Vagina (tissue), 2 donors: ENCODE measurements at regions not wholly inside any gene's neighbourhood (a gene's known extent, or its start where the extent isn't known, plus 50 kb on each side); places are given as distances from the start of the nearest gene placed in this dataset.

Source experiments
- DNase-seq, 2 donors: peaks; one replicate each; pipeline ENCODE4 v3.0.0-alpha.2; 2017; ENCODE audit errors: extremely low spot score in 2 of 2
- H3K27ac ChIP-seq: fragments of 200-600 bp; sonication (generic); one replicate; pipeline ENCODE4 v1.5.1; 2019
- H3K27me3 ChIP-seq: fragments of 200-600 bp; sonication (generic); one replicate; pipeline ENCODE4 v1.5.1; 2019
- H3K36me3 ChIP-seq, 2 donors: fragments of 200-600 bp; sonication (generic); one replicate each; pipeline ENCODE4 v1.5.1; 2017 to 2019
- H3K4me1 ChIP-seq: fragments of 200-600 bp; sonication (generic); one replicate; pipeline ENCODE4 v1.5.1; 2019
- H3K4me3 ChIP-seq, 2 donors: fragments of 200-600 bp; sonication (generic); 1 replicate in 1 of 2; 2 replicates in 1 of 2; pipeline ENCODE4 v1.5.1; 2016 to 2019
- H3K9me3 ChIP-seq: fragments of 200-600 bp; sonication (generic); one replicate; pipeline ENCODE4 v1.5.1; 2019
- POLR2A ChIP-seq, 2 donors: fragments of 450-650 bp; IDR thresholded peaks; one replicate each; pipeline ENCODE4 v1.6.1; 2017; ENCODE audit warnings: antibody characterized with exemption in 2 of 2, mild to moderate bottlenecking in 2 of 2, moderate library complexity in 2 of 2
- POLR2AphosphoS5 ChIP-seq, 2 donors: sonication (generic); formaldehyde crosslinking; IDR thresholded peaks; one replicate each; pipeline ENCODE4 v1.9.0; 2017; ENCODE audit warnings: antibody characterized with exemption in 2 of 2, mild to moderate bottlenecking in 2 of 2, low read depth in 1 of 2; ENCODE audit not compliant: insufficient read depth in 1 of 2
- intact Hi-C: fragments of 100-400 bp; cut with DNase I; formaldehyde crosslinking; loops from one replicate; pipeline ENCODE4 v1.15.1; 2023
- TF ChIP-seq, protein P1 (sequence below), 3 experiments: fragments of 450-650 bp in 2 of 3; fragments of 200-600 bp in 1 of 3; sonication (generic) in 1 of 3; IDR thresholded peaks; one replicate each; pipeline ENCODE4 v1.5.1; 2017 to 2019; ENCODE audit warnings: antibody characterized with exemption in 3 of 3, mild to moderate bottlenecking in 2 of 3, moderate library complexity in 2 of 3

DNA sequence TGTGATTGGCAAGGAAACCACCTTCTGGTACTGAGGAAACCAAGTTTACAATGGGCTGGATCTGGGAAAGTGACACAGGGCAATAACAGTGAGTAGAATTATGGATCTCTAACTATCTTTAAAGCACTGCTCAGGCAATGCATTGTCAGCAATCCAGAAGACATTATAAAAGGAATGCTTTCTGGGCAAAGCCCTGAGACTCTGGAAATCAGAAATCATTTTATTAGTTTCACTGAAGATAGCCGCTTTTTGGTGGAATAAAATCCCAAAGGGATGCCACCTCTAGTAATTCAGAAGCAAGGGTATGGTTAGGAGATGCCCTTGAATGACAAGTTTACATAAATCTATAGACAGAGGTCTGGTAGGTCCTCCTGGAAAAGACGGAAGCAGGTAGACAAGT lies 211.1 kb downstream of the DMRT2 start:
- no peak overlapping the region for H3K27ac ChIP-seq
- H3K36me3 ChIP-seq, result no peaks in the 10 kb centered on the region
- intact Hi-C loops, result no loop called here
- no peak overlapping the region for H3K4me3 ChIP-seq
- H3K9me3 ChIP-seq, result no peaks in the 10 kb centered on the region
- no peak for DNase-seq
- TF ChIP-seq POLR2AphosphoS5 (IDR thresholded peaks at IDR 0.05; ENCODE audit: insufficient read depth in 1 of 2, low read depth in 1 of 2) (no peak), POLR2A (IDR thresholded peaks at IDR 0.05) (no peak)
- TF ChIP-seq, protein P1, sequence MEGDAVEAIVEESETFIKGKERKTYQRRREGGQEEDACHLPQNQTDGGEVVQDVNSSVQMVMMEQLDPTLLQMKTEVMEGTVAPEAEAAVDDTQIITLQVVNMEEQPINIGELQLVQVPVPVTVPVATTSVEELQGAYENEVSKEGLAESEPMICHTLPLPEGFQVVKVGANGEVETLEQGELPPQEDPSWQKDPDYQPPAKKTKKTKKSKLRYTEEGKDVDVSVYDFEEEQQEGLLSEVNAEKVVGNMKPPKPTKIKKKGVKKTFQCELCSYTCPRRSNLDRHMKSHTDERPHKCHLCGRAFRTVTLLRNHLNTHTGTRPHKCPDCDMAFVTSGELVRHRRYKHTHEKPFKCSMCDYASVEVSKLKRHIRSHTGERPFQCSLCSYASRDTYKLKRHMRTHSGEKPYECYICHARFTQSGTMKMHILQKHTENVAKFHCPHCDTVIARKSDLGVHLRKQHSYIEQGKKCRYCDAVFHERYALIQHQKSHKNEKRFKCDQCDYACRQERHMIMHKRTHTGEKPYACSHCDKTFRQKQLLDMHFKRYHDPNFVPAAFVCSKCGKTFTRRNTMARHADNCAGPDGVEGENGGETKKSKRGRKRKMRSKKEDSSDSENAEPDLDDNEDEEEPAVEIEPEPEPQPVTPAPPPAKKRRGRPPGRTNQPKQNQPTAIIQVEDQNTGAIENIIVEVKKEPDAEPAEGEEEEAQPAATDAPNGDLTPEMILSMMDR (IDR thresholded peaks at IDR 0.05), result no peak
- no peaks in the 10 kb centered on the region for H3K27me3 ChIP-seq
- no peaks in the 10 kb centered on the region for H3K4me1 ChIP-seq

DNA sequence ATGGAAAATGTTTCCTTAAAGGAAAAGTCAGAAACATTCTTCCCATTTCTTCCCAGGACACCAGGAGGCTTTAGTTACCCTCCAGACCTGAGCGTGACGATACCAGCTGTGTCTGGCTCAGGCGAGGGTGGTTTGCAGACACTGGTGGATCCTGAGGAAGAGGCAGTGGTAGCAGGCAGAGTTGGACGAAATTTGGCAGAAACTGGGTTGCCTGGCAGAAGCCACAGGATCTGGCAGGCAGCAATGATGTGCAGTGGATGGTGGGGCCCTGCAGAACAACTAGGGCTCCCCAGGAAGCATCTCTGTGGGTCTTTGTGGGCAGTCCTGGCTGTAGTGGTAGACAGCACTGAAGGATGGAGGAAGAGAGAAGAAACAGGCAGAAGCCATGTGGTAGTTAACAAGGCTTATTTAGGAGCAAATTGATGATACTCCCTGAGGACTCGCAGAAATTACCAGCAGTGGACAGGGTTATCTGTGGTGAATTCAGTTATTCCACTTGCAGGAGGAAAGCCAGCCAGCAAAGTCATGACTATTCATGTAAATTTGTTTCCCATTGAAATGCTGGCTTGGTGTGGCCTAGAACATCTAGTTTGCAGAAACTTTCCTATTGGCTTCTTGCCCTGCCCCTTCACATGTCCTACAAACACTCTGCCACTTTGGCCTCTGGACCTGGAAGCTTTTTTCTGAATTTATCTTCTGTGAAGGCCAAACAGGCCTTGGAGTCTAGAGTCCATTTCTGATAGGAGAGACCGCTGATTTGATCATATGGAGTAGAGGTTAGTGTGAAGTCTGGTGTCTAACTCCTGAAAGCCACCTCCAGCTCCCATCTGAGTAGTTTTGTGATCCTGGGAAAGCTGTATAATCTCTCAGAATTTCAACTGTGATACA lies 212.0 kb downstream of the DMRT2 start:
- TF ChIP-seq POLR2A (IDR thresholded peaks at IDR 0.05) (no peak), POLR2AphosphoS5 (IDR thresholded peaks at IDR 0.05; ENCODE audit: insufficient read depth in 1 of 2, low read depth in 1 of 2) (no peak)
- TF ChIP-seq, protein P1 (IDR thresholded peaks at IDR 0.05), result no peak
- intact Hi-C loops, result no loop called here
- Histone ChIP-seq H3K4me1 (no peaks in the 10 kb centered on the region), H3K9me3 (no peaks in the 10 kb centered on the region), H3K27me3 (no peaks in the 10 kb centered on the region), H3K36me3 (no peaks in the 10 kb centered on the region), H3K27ac (no peak overlapping the region), H3K4me3 (no peak overlapping the region)
- no peak for DNase-seq

DNA sequence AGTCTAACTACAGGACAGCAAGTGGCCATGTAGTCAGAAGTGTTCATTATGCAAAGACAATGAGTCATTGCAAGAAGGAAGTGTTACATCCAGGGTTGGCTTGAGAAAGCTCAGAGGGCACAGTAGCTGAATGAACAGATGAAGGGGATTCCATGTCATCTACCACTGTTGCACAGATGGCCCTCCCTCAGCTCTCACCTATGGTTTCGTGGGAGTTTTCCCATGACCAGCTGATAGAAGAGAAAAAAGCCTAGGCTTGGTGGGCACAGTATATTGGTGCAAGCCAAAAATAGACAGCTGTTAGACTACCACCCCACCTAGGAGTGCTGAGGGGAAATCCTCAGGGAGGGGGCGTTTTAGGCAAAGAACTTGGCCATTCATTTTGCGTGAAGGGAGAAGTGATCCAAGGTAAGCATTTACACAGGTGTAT lies 217.0 kb downstream of the DMRT2 start:
- TF ChIP-seq POLR2AphosphoS5 (IDR thresholded peaks at IDR 0.05; ENCODE audit: insufficient read depth in 1 of 2, low read depth in 1 of 2), result no peak
- TF ChIP-seq POLR2A (IDR thresholded peaks at IDR 0.05), result no peak
- TF ChIP-seq, protein P1 (IDR thresholded peaks at IDR 0.05), result no peak

DNA sequence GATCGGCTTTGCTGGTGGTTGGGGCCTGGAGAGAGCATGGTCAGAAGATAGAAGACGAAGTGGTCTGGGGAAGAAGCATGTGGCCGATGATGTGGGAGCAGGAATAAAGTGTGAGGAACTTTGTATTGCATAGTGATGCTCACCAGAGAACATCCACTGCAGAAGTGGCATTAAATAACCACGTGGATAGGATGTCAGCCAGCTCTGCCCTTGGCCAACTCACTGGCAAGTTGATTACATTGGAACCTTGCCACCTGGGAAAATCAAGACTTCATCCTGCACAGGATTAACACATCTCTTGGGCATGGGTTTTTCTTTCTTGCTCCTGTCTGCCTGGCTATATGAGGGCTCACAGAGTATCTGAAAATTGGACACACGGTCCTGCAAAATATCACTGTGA lies 217.4 kb downstream of the DMRT2 start:
- intact Hi-C loops, result no loop called here
- no peak for DNase-seq
- H3K36me3 ChIP-seq, result no peaks in the 10 kb centered on the region
- H3K9me3 ChIP-seq, result no peaks in the 10 kb centered on the region
- no peaks in the 10 kb centered on the region for H3K27me3 ChIP-seq
- no peaks in the 10 kb centered on the region for H3K4me1 ChIP-seq
- H3K4me3 ChIP-seq, result no peak overlapping the region
- TF ChIP-seq, protein P1 (IDR thresholded peaks at IDR 0.05), result no peak
- no peak for TF ChIP-seq POLR2AphosphoS5 (IDR thresholded peaks at IDR 0.05; ENCODE audit: insufficient read depth in 1 of 2, low read depth in 1 of 2)
- no peak for TF ChIP-seq POLR2A (IDR thresholded peaks at IDR 0.05)
- no peak overlapping the region for H3K27ac ChIP-seq

More for the DNA sequence above, 217.0 kb downstream of the DMRT2 start:
- Histone ChIP-seq H3K36me3 (no peaks in the 10 kb centered on the region), H3K27ac (no peak overlapping the region), H3K4me1 (no peaks in the 10 kb centered on the region), H3K9me3 (no peaks in the 10 kb centered on the region), H3K27me3 (no peaks in the 10 kb centered on the region), H3K4me3 (no peak overlapping the region)
- no peak for DNase-seq
- intact Hi-C loops, result no loop called here
